Neutrophil (primary cell): ENCODE measurements at regions not wholly inside any gene's neighbourhood (a gene's known extent, or its start where the extent isn't known, plus 50 kb on each side); places are given as distances from the start of the nearest gene placed in this dataset.

Source experiments
- H3K27ac ChIP-seq: fragments of 200-600 bp; sonication (generic); 2 replicates; pipeline ENCODE4 v1.5.1; 2016; ENCODE audit warnings: mild to moderate bottlenecking, moderate library complexity
- H3K27me3 ChIP-seq: fragments of 200-600 bp; sonication (generic); 2 replicates; pipeline ENCODE4 v1.6.0; 2016; ENCODE audit warnings: mild to moderate bottlenecking
- H3K36me3 ChIP-seq: fragments of 200-600 bp; sonication (generic); 2 replicates; pipeline ENCODE4 v1.5.1; 2017
- H3K4me1 ChIP-seq, 2 experiments: fragments of 200-600 bp in 1 of 2; sonication (generic) in 1 of 2; 1 replicate in 1 of 2; 2 replicates in 1 of 2; pipeline versions ENCODE4 v1.5.1 to v1.6.1; 2013 to 2016; ENCODE audit warnings: low read depth in 1 of 2, low read length in 1 of 2, mild to moderate bottlenecking in 1 of 2, moderate library complexity in 1 of 2; ENCODE audit not compliant: control insufficient read depth in 1 of 2, insufficient read depth in 1 of 2
- H3K4me3 ChIP-seq, 2 experiments: fragments of 200-600 bp in 1 of 2; sonication (generic) in 1 of 2; 1 replicate in 1 of 2; 2 replicates in 1 of 2; pipeline ENCODE4 v1.5.1; 2013 to 2016; ENCODE audit warnings: low read depth in 1 of 2, low read length in 1 of 2, mild to moderate bottlenecking in 1 of 2, moderate library complexity in 1 of 2
- H3K9me3 ChIP-seq: fragments of 200-600 bp; sonication (generic); 2 replicates; pipeline ENCODE4 v1.5.1; 2016
- TF ChIP-seq, protein P1 (sequence below): fragments of 200-600 bp; sonication (generic); IDR thresholded peaks from 2 replicates; pipeline ENCODE4 v1.5.1; 2016; ENCODE audit warnings: antibody characterized with exemption

DNA sequence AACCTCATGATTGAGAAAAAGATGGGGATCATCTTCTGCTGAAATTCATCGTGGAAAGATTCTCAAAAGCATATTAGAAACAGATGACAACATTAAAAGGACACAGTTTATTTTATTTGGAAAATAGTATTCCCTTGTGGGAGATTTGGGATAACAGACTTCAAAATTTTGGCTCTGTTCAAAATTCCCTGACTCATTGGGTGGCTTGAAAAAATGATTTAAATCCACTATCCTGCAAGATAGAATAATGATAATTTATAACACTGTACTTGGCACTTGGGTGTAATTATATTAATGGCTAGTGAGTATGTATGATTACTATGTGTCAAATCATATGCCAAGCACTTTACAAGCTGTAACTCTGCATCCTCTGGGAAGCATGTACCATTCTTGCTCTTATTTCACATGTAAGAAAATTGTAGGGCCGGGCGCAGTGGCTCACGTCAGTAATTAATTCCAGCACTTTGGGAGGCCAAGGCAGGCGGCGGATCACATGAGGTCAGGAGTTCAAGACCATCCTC lies 128.8 kb downstream of the LMNTD1 start:
- no peaks in the 10 kb centered on the region for H3K9me3 ChIP-seq
- no peaks in the 10 kb centered on the region for H3K27me3 ChIP-seq
- no peak overlapping the region for H3K27ac ChIP-seq
- no peaks in the 10 kb centered on the region for H3K4me1 ChIP-seq
- no peaks in the 10 kb centered on the region for H3K36me3 ChIP-seq
- TF ChIP-seq, protein P1, sequence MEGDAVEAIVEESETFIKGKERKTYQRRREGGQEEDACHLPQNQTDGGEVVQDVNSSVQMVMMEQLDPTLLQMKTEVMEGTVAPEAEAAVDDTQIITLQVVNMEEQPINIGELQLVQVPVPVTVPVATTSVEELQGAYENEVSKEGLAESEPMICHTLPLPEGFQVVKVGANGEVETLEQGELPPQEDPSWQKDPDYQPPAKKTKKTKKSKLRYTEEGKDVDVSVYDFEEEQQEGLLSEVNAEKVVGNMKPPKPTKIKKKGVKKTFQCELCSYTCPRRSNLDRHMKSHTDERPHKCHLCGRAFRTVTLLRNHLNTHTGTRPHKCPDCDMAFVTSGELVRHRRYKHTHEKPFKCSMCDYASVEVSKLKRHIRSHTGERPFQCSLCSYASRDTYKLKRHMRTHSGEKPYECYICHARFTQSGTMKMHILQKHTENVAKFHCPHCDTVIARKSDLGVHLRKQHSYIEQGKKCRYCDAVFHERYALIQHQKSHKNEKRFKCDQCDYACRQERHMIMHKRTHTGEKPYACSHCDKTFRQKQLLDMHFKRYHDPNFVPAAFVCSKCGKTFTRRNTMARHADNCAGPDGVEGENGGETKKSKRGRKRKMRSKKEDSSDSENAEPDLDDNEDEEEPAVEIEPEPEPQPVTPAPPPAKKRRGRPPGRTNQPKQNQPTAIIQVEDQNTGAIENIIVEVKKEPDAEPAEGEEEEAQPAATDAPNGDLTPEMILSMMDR: no peak
- no peak overlapping the region for H3K4me3 ChIP-seq

GRCh38 chr12:25423355-25424050 lies 129.6 kb downstream of the LMNTD1 start:
- H3K27ac ChIP-seq: no peak overlapping the region
- no peaks in the 10 kb centered on the region for H3K9me3 ChIP-seq
- H3K27me3 ChIP-seq: no peaks in the 10 kb centered on the region
- H3K4me3 ChIP-seq: no peak overlapping the region
- H3K4me1 ChIP-seq: no peaks in the 10 kb centered on the region
- TF ChIP-seq, protein P1: no peak
- no peaks in the 10 kb centered on the region for H3K36me3 ChIP-seq

DNA sequence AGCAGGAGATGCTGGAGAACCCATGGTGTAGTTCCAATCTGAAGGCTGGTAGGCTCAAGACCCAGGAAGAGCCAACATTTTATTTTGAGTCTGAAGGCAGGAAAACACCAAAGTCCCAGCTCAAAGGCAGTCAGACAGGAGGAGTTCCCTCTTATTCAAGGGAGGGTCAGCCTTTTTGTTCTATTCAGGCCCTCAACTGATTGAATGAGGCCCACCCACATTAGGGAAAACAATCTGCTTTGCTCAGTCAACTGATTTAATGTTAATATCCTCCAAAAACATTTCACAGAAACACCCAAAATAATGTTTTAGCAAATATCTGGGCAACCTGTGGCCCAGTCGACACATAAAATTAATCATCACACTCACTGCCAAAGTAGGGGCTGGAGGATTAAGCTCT lies 130.8 kb downstream of the LMNTD1 start:
- Histone ChIP-seq H3K4me3 (no peak overlapping the region), H3K27ac (no peak overlapping the region), H3K27me3 (no peaks in the 10 kb centered on the region), H3K36me3 (no peaks in the 10 kb centered on the region), H3K9me3 (no peaks in the 10 kb centered on the region), H3K4me1 (no peaks in the 10 kb centered on the region)
- TF ChIP-seq, protein P1: no peak

GRCh38 chr12:25421651-25422167 lies 131.4 kb downstream of the LMNTD1 start:
- Histone ChIP-seq H3K27ac (no peak overlapping the region), H3K4me3 (no peak overlapping the region), H3K36me3 (no peaks in the 10 kb centered on the region), H3K27me3 (no peaks in the 10 kb centered on the region), H3K9me3 (no peaks in the 10 kb centered on the region), H3K4me1 (no peaks in the 10 kb centered on the region)
- TF ChIP-seq, protein P1: no peak

- TF ChIP-seq, protein P1: no peak
- Histone ChIP-seq H3K9me3 (no peaks in the 10 kb centered on the region), H3K27me3 (no peaks in the 10 kb centered on the region), H3K27ac (no peak overlapping the region), H3K4me1 (no peaks in the 10 kb centered on the region), H3K36me3 (no peaks in the 10 kb centered on the region), H3K4me3 (no peak overlapping the region)
Measured at GRCh38 chr12:25420116-25420515, 133.0 kb downstream of the LMNTD1 start.
